ENCODE measurements at regions not wholly inside any gene's neighbourhood (a gene's known extent, or its start where the extent isn't known, plus 50 kb on each side); places are given as distances from the start of the nearest gene placed in this dataset.

- no peak overlapping the region for H3K4me3 ChIP-seq
- H3K27me3 ChIP-seq, result no peaks in the 10 kb centered on the region
- H3K27ac ChIP-seq, result no peak overlapping the region
- no peaks in the 10 kb centered on the region for H3K9me3 ChIP-seq
- TF ChIP-seq EP300 (IDR thresholded peaks at IDR 0.05), result no peak
- TF ChIP-seq POLR2AphosphoS5 (IDR thresholded peaks at IDR 0.05), result no peak
- TF ChIP-seq, protein P1, sequence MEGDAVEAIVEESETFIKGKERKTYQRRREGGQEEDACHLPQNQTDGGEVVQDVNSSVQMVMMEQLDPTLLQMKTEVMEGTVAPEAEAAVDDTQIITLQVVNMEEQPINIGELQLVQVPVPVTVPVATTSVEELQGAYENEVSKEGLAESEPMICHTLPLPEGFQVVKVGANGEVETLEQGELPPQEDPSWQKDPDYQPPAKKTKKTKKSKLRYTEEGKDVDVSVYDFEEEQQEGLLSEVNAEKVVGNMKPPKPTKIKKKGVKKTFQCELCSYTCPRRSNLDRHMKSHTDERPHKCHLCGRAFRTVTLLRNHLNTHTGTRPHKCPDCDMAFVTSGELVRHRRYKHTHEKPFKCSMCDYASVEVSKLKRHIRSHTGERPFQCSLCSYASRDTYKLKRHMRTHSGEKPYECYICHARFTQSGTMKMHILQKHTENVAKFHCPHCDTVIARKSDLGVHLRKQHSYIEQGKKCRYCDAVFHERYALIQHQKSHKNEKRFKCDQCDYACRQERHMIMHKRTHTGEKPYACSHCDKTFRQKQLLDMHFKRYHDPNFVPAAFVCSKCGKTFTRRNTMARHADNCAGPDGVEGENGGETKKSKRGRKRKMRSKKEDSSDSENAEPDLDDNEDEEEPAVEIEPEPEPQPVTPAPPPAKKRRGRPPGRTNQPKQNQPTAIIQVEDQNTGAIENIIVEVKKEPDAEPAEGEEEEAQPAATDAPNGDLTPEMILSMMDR (IDR thresholded peaks at IDR 0.05), result no peak
- no peak for TF ChIP-seq POLR2A (IDR thresholded peaks at IDR 0.05)
- WGBS, 2 donors (ENCODE audit: low coverage in 1 of 2), result 44 to 83% methylated on average over 1 of the region's 1 CpG
- ATAC-seq, result no peak
- H3K36me3 ChIP-seq, result no peaks in the 10 kb centered on the region
- no peaks in the 10 kb centered on the region for H3K4me1 ChIP-seq
Measured at GRCh38 chr13:22141716-22142115, 470.8 kb downstream of the FGF9 start.

GRCh38 chr13:22143671-22144070, 472.8 kb downstream of the FGF9 start:
- no peak overlapping the region for H3K4me3 ChIP-seq
- WGBS, 2 donors (ENCODE audit: low coverage in 1 of 2), result 20 to 50% methylated on average over 1 of the region's 1 CpG
- H3K27ac ChIP-seq, result no peak overlapping the region
- no peaks in the 10 kb centered on the region for H3K36me3 ChIP-seq
- H3K27me3 ChIP-seq, result no peaks in the 10 kb centered on the region
- TF ChIP-seq EP300 (IDR thresholded peaks at IDR 0.05) (no peak), POLR2AphosphoS5 (IDR thresholded peaks at IDR 0.05) (no peak), POLR2A (IDR thresholded peaks at IDR 0.05) (no peak)
- TF ChIP-seq, protein P1 (IDR thresholded peaks at IDR 0.05), result no peak
- no peaks in the 10 kb centered on the region for H3K4me1 ChIP-seq
- ATAC-seq, result no peak
- H3K9me3 ChIP-seq, result no peaks in the 10 kb centered on the region

GRCh38 chr13:22144806-22145205, 473.9 kb downstream of the FGF9 start:
- Histone ChIP-seq H3K27ac (no peak overlapping the region), H3K27me3 (no peaks in the 10 kb centered on the region), H3K4me3 (no peak overlapping the region), H3K4me1 (no peaks in the 10 kb centered on the region), H3K36me3 (no peaks in the 10 kb centered on the region), H3K9me3 (no peaks in the 10 kb centered on the region)
- ATAC-seq, result no peak
- TF ChIP-seq POLR2A (IDR thresholded peaks at IDR 0.05) (no peak), POLR2AphosphoS5 (IDR thresholded peaks at IDR 0.05) (no peak), EP300 (IDR thresholded peaks at IDR 0.05) (no peak)
- TF ChIP-seq, protein P1 (IDR thresholded peaks at IDR 0.05), result no peak
- WGBS, 2 donors (ENCODE audit: low coverage in 1 of 2), result 69 to 86% methylated on average over 2 of the region's 2 CpGs

- TF ChIP-seq EP300 (IDR thresholded peaks at IDR 0.05), result no peak
- TF ChIP-seq, protein P1 (IDR thresholded peaks at IDR 0.05), result no peak
- TF ChIP-seq POLR2A (IDR thresholded peaks at IDR 0.05), result no peak
- no peak for TF ChIP-seq POLR2AphosphoS5 (IDR thresholded peaks at IDR 0.05)
- Histone ChIP-seq H3K4me1 (no peaks in the 10 kb centered on the region), H3K9me3 (no peaks in the 10 kb centered on the region), H3K27me3 (no peaks in the 10 kb centered on the region), H3K36me3 (no peaks in the 10 kb centered on the region), H3K4me3 (no peak overlapping the region), H3K27ac (no peak overlapping the region)
- WGBS, 2 donors (ENCODE audit: low coverage in 1 of 2), result 81% methylated on average over 3 of the region's 3 CpGs
- ATAC-seq, result no peak
Measured at GRCh38 chr13:22148187-22148586, 477.3 kb downstream of the FGF9 start.

GRCh38 chr13:22152751-22153150, 481.9 kb downstream of the FGF9 start:
- 52 to 73% methylated on average over 1 to 2 of the region's 2 CpGs for WGBS, 2 donors (ENCODE audit: low coverage in 1 of 2)

More at GRCh38 chr13:22152751-22153150, 481.9 kb downstream of the FGF9 start:
- no peak overlapping the region for H3K4me3 ChIP-seq
- H3K36me3 ChIP-seq, result no peaks in the 10 kb centered on the region
- no peaks in the 10 kb centered on the region for H3K9me3 ChIP-seq
- TF ChIP-seq POLR2AphosphoS5 (IDR thresholded peaks at IDR 0.05) (no peak), EP300 (IDR thresholded peaks at IDR 0.05) (no peak)
- TF ChIP-seq, protein P1 (IDR thresholded peaks at IDR 0.05), result no peak
- no peaks in the 10 kb centered on the region for H3K4me1 ChIP-seq
- no peaks in the 10 kb centered on the region for H3K27me3 ChIP-seq
- ATAC-seq, result no peak
- H3K27ac ChIP-seq, result no peak overlapping the region

Data from gastroesophageal sphincter (tissue), 4 donors.